HG03378 (cell line): ENCODE measurements at regions not wholly inside any gene's neighbourhood (a gene's known extent, or its start where the extent isn't known, plus 50 kb on each side); places are given as distances from the start of the nearest gene placed in this dataset.
"Not testable (repeated sequence)": the region's sequence is repeated elsewhere in the genome, so short reads cannot be mapped to it uniquely, and the experiment has no call there.

ENCODE experiments used
- ATAC-seq: cut with Tn5 transposase; IDR thresholded peaks from one replicate; pipeline ENCODE4 v1.9.1; 2021; ENCODE audit warnings: mild to moderate bottlenecking, moderate library complexity; ENCODE audit not compliant: unreplicated experiment

DNA sequence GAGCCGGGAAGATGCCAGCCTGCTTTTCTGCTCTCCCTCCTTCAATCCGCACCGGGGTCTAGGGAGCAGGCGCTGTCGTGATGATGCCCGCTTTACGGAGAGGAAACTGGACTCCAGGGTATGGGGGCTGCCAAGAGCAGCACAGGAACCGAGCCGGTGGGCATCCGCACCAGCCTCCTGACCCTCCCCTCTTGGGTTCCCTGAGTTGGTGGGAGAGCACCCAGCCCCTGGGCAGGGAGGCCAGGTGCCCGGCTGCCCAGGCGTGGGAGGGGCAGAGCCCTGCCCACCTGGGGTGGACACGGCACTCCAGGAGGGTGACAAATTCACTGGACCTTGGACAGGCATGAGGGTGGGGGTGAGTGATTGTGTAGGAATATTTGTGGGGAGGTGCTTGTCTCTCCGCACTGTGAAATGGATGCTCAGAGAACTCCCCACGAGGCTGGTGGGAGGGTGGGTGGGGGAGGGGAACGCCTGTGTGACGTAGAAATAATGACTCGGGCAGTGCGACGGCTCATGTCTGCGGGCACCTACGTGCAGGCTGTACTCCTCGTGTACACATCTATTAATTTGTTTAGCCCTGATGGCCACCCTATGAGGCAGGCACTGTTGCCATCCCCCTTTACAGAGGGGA, 173.4 kb downstream of the BMP7 start:
- ATAC-seq: no peak

DNA sequence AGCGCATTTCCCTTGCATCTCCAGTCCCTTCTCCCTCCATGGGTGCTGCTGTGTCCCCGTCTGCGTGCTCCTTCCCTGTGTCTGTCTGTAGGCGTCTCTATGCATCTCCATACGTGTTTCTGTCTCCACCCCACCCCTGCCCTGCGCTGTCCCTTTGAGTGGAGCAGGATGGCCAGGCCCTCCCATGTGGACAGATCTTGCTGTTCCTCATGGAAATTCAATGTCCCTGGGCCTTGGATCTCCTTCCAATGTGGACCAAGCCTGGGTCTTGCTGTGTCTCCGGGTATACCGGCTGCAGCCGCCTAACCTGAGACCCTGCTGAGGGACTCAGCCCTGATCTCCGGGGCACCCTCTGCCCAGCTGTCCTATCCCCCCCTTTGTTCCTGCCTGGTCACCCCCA, 172.7 kb downstream of the BMP7 start:
- no peak for ATAC-seq

DNA sequence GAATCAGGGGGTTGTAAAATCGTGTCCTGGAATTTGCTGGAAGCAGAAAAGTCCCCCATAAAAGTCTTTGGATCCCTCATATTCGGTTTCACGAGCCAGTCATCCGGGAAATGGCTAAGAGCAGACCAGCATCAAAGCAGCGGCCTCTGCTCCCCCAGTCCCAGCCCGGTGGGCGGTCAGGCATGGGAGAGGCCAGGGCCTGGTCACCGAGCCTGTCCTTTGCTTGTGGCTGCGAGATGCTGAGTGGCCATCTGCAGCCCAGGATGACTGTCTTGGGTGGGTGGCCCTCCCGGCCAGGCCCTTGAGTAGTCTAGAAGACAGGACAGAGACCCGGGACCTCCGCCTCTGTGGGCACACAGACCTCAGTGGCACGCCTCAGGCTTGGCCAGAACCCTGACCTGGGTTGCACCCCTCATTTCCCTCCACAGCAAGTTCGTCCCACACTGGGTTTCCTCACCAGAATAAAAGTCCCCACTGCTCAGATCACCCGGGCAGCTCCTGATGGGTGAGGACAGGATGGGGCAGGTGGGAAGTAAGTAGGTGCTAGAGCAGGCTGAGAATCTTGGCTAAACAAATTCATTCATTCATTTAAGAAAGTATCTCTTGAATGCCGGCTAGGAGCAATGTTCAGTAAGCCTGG, 172.1 kb downstream of the BMP7 start:
- no peak for ATAC-seq

GRCh38 chr20:57094991-57095390, 171.4 kb downstream of the BMP7 start:
- ATAC-seq: no peak

DNA sequence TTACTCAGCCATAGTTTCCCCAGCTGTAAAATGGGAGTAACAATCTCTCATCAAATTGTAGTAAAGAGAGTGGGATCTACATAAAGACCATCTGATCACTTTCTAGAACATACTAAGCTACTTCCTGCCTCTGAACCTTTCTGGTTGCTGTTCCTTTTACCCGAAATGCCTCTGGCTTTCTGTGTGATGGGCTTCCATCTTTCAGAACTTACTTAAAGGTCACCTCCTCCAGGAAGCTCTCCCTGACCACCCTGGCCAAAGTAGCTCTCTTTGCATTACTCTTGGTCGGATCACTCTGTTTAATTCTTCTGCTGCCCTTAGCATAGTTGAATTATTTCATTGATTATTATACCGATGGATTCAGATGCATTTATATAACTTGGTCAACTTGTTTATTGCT, 171.0 kb downstream of the BMP7 start:
- no peak for ATAC-seq

GRCh38 chr20:57097245-57097915, 169.1 kb downstream of the BMP7 start:
- no peak for ATAC-seq

DNA sequence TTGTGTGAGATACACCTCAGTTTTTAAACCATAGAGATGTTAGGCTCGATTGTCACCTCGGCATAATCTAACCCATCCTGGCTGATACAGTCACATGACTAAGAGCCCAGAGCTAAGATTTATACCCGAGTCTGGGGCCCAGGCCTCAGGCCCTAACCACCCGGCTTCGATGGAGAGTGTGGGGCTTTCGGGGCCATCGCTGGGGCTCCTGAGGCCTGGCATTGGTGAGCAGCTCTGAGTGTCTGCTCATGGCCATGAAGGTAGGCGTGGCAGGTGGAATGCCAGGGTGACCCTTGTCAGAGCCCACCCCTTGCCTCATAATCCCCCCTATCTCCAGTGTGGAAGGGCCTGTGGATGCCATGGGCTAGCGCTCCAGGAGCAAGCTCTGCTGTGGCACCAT, 164.3 kb downstream of the BMP7 start:
- ATAC-seq: no peak

GRCh38 chr20:57102566-57102965, 163.9 kb downstream of the BMP7 start:
- ATAC-seq: no peak

DNA sequence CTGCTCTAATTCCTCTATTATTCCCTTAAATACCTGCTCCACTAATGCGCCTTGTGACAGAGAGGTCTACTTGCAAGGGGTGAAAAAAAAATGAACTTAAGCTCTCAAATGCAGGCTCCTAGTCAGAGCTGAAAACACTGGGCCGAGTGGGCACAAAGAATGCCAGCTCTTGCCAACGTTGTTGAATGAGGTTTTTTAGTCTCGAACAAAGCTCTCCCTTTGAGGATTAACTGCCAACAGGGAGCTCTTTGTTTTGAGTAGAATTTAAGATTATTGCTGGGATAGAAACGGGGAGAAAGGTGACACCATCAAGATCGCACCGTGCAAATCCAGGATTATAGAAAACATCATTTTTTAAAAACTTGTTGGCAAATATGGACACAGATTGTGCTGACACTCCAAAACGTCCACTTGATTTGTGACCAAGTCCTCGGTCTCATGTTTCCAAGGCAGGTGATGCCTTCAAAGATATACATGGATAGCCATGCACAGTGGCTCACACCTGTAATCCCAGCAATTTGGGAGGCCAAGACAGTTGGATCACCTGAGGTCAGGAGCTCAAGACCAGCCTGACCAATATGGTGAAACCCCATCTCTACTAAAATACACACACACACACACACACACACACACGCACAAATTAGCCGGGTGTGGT, 163.2 kb downstream of the BMP7 start:
- no peak for ATAC-seq

DNA sequence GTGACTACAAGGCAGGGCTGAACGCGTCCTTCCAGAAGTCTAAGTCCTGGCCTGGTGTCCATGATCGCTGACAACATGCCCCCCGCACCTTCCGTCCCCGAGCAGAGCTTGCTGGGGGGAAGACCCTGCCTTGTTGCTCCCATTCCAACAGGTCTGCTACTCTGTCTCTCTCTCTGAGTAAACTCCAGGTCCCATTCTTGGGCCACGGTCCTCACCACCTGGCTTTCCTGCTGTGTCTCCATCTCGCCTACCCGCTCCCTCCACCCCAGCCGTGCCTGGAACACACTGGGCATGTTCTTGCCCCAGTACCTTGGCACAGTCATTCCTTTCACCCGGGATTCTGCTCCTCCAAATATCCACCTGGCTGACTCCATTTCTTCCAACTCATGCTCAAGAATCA, 162.3 kb downstream of the BMP7 start:
- ATAC-seq: no peak

DNA sequence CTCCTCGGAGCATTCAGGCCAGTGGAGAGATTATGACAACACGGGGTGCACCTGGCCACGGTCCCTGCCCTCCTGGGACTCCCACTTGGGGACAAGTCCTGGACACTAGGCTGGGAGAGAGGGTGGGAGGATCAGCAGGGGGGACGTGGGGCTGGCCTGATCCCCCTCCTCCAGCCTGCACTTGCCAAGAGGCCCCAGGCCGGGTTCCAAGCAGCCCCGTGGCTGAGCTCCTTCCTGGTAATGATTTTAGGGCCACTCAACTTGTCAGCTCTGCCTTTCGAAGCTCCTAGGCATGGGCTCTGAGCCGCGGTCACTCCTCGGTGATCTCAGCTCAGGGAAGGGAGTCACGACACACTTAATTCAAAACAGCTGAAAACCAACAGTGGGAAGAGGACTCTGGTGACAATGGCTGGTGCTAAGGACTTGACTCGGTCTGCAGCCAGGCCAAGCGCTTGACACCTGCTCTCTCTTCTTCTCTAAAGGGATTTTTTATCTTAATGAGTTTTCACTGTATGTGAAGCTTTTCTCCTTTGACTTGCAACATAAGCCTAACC, 161.7 kb downstream of the BMP7 start:
- ATAC-seq: no peak

DNA sequence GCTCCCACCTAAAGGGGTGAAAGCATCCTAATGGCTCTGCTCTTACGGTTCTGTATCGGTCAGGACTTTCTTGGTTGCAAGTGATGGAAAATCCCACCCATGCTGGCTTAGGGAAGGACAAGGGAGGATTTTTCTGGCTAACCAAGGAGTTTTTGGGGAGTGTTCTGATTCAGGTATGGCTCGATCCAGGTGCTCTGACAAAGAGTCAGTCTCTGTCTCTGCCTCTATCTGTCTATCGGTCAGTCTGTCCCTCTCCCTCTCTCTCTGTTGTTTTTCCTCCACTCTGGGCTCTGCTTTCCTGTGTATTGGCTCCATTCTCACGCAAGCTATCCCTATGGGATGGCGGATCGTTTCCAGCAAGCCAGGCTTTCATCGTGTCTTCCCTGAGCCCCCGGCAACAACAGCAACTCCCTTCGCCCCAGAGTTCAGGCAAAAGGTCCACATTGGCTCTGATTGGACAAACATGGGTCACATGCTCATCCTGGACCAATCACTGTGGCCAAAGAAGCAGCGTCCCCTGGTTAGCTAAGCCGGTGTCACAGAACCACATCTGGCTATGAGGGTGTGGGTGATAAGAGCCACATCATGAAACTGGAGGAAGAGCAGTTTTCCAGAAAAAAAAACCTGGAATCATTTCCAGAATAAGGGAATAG, 160.3 kb downstream of the BMP7 start:
- no peak for ATAC-seq

- ATAC-seq: no peak
These were observed 159.7 kb downstream of the BMP7 start for GRCh38 chr20:57106692-57107091.

GRCh38 chr20:57107208-57107607, 159.2 kb downstream of the BMP7 start:
- no peak for ATAC-seq

DNA sequence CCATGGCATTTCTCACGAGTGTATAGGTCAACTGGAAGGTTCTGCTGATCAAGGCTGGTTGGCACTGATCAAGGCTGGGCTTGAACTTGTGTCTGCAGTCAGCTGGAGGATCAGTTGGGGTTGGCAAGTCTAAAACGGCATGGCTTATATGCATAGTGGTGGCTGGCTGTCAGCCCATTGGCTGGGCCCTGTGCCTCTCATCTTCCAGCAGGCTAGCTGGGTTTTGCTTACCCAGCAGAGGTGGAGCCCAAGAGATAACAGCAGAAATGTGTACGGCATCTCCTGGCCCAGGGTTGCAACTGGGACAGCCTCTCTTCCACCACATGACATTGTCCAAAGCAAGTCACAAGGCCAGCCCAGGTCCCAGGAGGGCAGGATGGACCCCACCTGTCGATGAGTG, 158.2 kb downstream of the BMP7 start:
- no peak for ATAC-seq

GRCh38 chr20:57108742-57109570, 157.5 kb downstream of the BMP7 start:
- no peak for ATAC-seq

DNA sequence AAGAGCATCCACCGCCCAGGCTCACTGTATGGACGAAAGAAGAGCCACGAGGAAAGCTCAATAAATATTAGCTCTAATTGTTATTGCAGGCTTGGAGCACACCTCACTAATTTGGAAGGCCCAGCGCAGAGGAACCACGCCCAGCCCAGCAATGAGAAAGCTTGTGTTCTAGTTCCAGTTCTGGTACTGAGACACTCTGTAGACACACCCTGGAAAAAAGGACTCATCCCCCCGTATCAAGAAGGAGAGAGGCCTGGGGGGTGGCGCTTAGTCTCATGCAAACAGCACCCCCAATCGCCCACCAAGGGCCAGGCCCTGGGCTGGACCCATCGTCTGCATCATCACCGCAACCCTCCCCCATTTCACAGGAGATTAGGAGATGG, 156.9 kb downstream of the BMP7 start:
- ATAC-seq: no peak

DNA sequence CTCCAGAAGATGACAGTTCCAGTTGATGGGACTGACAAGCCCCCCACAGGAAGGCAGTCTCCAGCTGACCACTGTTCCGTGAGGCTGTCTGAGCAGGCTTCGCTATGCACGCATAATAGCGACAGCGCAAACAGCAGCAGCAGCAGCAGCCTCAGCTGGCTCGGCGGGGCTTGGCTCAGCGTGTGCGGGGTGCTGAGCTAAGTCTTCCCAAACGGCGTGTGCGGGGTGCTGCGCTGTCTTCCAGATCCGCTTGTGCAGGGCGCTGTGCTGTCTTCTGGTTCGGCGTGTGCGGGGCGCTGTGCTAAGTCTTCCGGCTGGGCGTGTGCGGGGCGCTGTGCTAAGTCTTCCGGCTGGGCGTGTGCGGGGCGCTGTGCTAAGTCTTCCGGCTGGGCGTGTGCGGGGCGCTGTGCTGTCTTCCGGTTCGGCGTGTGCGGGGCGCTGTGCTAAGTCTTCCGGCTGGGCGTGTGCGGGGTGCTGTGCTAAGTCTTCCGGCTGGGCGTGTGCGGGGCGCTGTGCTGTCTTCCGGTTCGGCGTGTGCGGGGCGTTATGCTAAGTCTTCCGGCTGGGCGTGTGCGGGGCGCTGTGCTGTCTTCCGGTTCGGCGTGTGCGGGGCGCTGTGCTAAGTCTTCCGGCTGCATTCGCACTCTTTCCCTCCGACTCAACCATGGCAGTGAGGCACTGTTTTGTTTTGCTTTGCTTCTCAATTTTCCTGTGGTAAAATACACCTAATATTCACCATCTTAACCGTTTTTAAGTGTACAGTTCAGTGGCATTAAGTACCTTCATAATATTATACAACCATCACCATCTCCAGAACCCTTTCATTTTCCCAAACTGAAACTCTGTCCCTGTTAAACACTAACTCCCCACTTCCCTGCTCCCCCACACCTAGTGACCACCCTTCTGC, 156.1 kb downstream of the BMP7 start:
- not testable (repeated sequence) for ATAC-seq

DNA sequence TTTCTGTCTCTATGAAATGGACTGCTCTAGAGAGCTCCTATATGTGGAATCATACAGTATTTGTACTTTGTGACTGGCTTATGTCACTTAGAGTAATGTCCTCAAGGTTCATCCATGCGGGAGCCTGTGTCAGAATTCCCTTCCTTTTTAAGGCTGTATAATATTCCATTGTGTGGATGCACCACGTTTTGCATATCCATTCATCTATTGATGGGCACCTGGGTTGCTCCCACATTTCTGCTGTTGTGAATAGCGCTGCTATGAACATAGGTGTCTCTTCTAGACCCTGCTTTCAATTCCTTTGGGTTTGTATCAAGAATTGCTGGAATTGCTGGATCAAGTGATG, 155.4 kb downstream of the BMP7 start:
- ATAC-seq: no peak
